Peyer's patch (tissue), 4 donors: ENCODE measurements at regions not wholly inside any gene's neighbourhood (a gene's known extent, or its start where the extent isn't known, plus 50 kb on each side); places are given as distances from the start of the nearest gene placed in this dataset.

Source experiments
- DNase-seq, 3 donors: peaks; one replicate each; pipeline ENCODE4 v3.0.0-alpha.2; 2017 to 2019
- H3K27ac ChIP-seq, 4 donors: fragments of 200-600 bp; sonication (generic); one replicate each; pipeline ENCODE4 v1.5.1; 2016 to 2019
- H3K27me3 ChIP-seq, 2 donors: fragments of 200-600 bp; sonication (generic); one replicate each; pipeline ENCODE4 v1.5.1; 2019
- H3K36me3 ChIP-seq, 3 donors: fragments of 200-600 bp; sonication (generic); one replicate each; pipeline ENCODE4 v1.5.1; 2016 to 2019
- H3K4me1 ChIP-seq, 4 donors: fragments of 200-600 bp; sonication (generic); one replicate each; pipeline ENCODE4 v1.5.1; 2016 to 2019
- H3K4me3 ChIP-seq, 4 donors: fragments of 200-600 bp; sonication (generic); 1 replicate in 3 of 4; 2 replicates in 1 of 4; pipeline ENCODE4 v1.5.1; 2016 to 2019; ENCODE audit warnings: mild to moderate bottlenecking in 1 of 4
- H3K9me3 ChIP-seq, 4 donors: fragments of 200-600 bp; sonication (generic); one replicate each; pipeline ENCODE4 v1.5.1; 2016 to 2019; ENCODE audit warnings: mild to moderate bottlenecking in 1 of 4
- POLR2A ChIP-seq, 2 donors: fragments of 450-650 bp; IDR thresholded peaks; one replicate each; pipeline ENCODE4 v1.5.1; 2017; ENCODE audit warnings: antibody characterized with exemption in 2 of 2, mild to moderate bottlenecking in 2 of 2, moderate library complexity in 2 of 2
- TF ChIP-seq, protein P1 (sequence below), 6 experiments: fragments of 450-650 bp in 4 of 6; fragments of 200-600 bp in 2 of 6; sonication (generic) in 1 of 6; IDR thresholded peaks; one replicate each; pipeline ENCODE4 v1.5.1; 2017 to 2019; ENCODE audit warnings: antibody characterized with exemption in 6 of 6, mild to moderate bottlenecking in 3 of 6, moderate library complexity in 1 of 6

GRCh38 chr1:41994195-41994894 lies 75.6 kb upstream of the HIVEP3 start:
- H3K27me3 ChIP-seq: no peaks in the 10 kb centered on the region
- TF ChIP-seq POLR2A (IDR thresholded peaks at IDR 0.05): no peak
- TF ChIP-seq, protein P1, sequence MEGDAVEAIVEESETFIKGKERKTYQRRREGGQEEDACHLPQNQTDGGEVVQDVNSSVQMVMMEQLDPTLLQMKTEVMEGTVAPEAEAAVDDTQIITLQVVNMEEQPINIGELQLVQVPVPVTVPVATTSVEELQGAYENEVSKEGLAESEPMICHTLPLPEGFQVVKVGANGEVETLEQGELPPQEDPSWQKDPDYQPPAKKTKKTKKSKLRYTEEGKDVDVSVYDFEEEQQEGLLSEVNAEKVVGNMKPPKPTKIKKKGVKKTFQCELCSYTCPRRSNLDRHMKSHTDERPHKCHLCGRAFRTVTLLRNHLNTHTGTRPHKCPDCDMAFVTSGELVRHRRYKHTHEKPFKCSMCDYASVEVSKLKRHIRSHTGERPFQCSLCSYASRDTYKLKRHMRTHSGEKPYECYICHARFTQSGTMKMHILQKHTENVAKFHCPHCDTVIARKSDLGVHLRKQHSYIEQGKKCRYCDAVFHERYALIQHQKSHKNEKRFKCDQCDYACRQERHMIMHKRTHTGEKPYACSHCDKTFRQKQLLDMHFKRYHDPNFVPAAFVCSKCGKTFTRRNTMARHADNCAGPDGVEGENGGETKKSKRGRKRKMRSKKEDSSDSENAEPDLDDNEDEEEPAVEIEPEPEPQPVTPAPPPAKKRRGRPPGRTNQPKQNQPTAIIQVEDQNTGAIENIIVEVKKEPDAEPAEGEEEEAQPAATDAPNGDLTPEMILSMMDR (IDR thresholded peaks at IDR 0.05): no peak
- DNase-seq: no peak
- H3K27ac ChIP-seq: no peak overlapping the region
- no peak overlapping the region for H3K4me3 ChIP-seq
- no peaks in the 10 kb centered on the region for H3K4me1 ChIP-seq
- H3K36me3 ChIP-seq: no peaks in the 10 kb centered on the region
- H3K9me3 ChIP-seq: no peaks in the 10 kb centered on the region

GRCh38 chr1:41983451-41983850 lies 64.7 kb upstream of the HIVEP3 start:
- no peaks in the 10 kb centered on the region for H3K4me1 ChIP-seq
- no peaks in the 10 kb centered on the region for H3K36me3 ChIP-seq
- H3K27me3 ChIP-seq: no peaks in the 10 kb centered on the region
- H3K9me3 ChIP-seq: no peaks in the 10 kb centered on the region
- TF ChIP-seq, protein P1 (IDR thresholded peaks at IDR 0.05): no peak
- no peak for TF ChIP-seq POLR2A (IDR thresholded peaks at IDR 0.05)
- H3K27ac ChIP-seq: no peak overlapping the region
- no peak overlapping the region for H3K4me3 ChIP-seq
- DNase-seq: no peak

GRCh38 chr1:41981796-41982195 lies 63.1 kb upstream of the HIVEP3 start:
- no peak overlapping the region for H3K4me3 ChIP-seq
- no peak overlapping the region for H3K27ac ChIP-seq
- no peaks in the 10 kb centered on the region for H3K9me3 ChIP-seq
- DNase-seq: no peak
- no peaks in the 10 kb centered on the region for H3K4me1 ChIP-seq
- H3K36me3 ChIP-seq: no peaks in the 10 kb centered on the region
- no peaks in the 10 kb centered on the region for H3K27me3 ChIP-seq
- no peak for TF ChIP-seq POLR2A (IDR thresholded peaks at IDR 0.05)
- TF ChIP-seq, protein P1 (IDR thresholded peaks at IDR 0.05): no peak

GRCh38 chr1:41980827-41981653 lies 62.3 kb upstream of the HIVEP3 start:
- TF ChIP-seq POLR2A (IDR thresholded peaks at IDR 0.05): no peak
- TF ChIP-seq, protein P1 (IDR thresholded peaks at IDR 0.05): no peak
- H3K4me1 ChIP-seq: no peaks in the 10 kb centered on the region
- no peak overlapping the region for H3K27ac ChIP-seq
- H3K4me3 ChIP-seq: no peak overlapping the region
- H3K27me3 ChIP-seq: no peaks in the 10 kb centered on the region
- DNase-seq: no peak
- H3K9me3 ChIP-seq: no peaks in the 10 kb centered on the region
- no peaks in the 10 kb centered on the region for H3K36me3 ChIP-seq

- no peak for DNase-seq
- Histone ChIP-seq H3K4me1 (no peaks in the 10 kb centered on the region), H3K4me3 (no peak overlapping the region), H3K9me3 (no peaks in the 10 kb centered on the region), H3K36me3 (no peaks in the 10 kb centered on the region), H3K27me3 (no peaks in the 10 kb centered on the region), H3K27ac (no peak overlapping the region)
- no peak for TF ChIP-seq POLR2A (IDR thresholded peaks at IDR 0.05)
- TF ChIP-seq, protein P1 (IDR thresholded peaks at IDR 0.05): no peak
Observed at GRCh38 chr1:41978986-41979385, 60.3 kb upstream of the HIVEP3 start.
